SW 1271 (cell line): ENCODE measurements at regions not wholly inside any gene's neighbourhood (a gene's known extent, or its start where the extent isn't known, plus 50 kb on each side); places are given as distances from the start of the nearest gene placed in this dataset.
A peak's percentile ranks its signal among the peaks of the same experiment; 100 is the strongest.

Experiments
- DNase-seq, 2 experiments: peaks; one replicate each; lab custom pipeline; 2025; lab: John Stamatoyannopoulos, UW

DNA sequence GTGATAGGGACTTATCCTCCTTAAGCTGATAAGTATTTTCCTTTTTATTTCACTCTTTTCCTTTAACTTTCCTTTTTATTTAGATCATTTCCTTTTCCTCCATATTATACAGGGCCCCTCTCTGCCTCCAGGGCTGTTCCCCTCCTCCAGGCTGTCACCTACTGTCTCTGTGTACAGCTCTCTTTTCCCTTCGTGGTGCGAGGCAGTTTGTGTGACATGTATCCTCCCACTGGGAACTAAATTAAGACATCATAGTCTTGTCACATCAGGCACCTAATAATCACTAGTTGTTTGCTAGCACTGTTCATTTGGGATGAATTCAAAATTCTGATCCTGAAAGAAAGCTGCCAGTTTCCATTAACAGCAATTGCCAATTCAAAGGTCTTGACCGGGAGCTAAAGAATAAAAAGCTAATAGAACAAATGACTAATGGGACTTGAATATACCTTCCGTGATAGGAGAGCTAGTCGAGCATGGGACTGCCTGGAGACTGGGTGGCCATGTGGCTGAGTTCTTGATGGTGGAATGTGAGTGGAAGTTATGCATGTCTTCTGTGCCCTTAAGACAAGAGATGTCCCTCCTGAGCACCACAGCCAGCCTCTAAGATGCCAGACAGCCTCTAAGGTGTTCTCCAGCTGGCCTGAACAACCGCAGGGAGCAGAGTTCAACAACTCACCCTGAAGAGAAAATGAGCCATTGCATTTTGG lies 77.7 kb upstream of the LRRC55 start:
- no peak for DNase-seq

DNA sequence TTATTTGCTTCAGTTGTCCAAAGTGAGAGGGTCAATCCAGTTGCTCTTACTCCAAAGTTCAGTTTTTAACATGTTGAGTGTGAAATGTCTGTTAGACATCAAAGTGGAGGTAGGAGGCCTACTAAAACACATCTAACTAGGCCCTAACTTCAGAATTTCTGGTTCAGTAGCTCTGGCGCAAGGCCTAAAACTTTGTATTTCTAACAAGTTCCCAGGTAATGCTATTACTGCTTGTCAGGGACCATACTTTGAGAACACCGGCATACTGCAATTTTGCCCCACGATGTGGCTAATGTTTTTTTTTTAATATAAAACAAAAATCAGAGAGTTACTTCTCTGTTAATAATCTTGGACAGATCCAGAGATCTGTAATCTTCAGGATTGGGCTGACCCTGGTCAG lies 72.4 kb upstream of the LRRC55 start:
- no peak for DNase-seq

GRCh38 chr11:57111619-57112018 lies 70.1 kb upstream of the LRRC55 start:
- no peak for DNase-seq

- peak in 1 of 2 experiments; percentile 44 for DNase-seq
These were observed 65.1 kb upstream of the LRRC55 start for GRCh38 chr11:57116654-57117053.

GRCh38 chr11:57120192-57120965 lies 61.4 kb upstream of the LRRC55 start:
- DNase-seq, result no peak

DNA sequence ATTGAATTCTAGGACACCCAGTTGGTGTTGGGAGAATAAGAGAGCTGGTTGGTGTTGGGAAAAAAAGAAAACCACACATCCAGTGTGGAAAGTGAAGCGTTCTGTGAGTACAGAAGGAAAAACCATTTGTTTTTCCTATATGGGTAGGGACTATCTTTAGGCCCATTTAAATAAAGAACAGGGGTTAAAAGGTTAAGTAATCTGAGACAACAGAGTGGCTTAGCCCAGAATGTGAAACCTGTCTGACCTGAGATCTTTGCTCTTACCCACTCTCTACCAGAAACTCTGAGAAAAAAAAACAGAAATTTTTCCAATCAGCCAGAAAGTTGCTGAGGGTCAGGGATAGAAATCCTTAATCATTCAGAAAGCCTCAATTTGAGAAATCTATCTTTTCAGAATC lies 59.8 kb upstream of the LRRC55 start:
- no peak for DNase-seq

DNA sequence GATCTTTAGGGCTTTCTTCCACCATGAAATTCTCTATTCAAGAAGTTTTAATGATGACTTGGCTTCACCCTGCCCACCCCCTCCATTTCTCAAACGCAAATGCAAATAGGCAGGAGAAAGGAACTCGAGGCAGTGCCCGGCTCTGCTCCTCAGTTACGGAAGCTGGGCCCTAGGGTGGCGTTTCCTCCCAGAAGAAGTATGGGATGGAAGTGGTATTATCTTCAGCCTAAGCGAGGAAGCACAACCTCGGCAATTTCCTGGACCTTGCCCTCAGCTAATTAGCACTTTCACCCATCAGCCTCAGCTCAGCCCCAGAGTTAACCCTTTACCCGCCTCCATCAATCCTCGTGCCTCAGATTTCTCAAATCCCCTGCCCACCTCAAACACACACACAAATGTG lies 58.2 kb upstream of the LRRC55 start:
- DNase-seq, result no peak

- DNase-seq, result no peak
These were observed 57.2 kb upstream of the LRRC55 start for GRCh38 chr11:57124505-57124904.

- DNase-seq, result no peak
These were observed 56.8 kb upstream of the LRRC55 start for GRCh38 chr11:57124917-57125316.

DNA sequence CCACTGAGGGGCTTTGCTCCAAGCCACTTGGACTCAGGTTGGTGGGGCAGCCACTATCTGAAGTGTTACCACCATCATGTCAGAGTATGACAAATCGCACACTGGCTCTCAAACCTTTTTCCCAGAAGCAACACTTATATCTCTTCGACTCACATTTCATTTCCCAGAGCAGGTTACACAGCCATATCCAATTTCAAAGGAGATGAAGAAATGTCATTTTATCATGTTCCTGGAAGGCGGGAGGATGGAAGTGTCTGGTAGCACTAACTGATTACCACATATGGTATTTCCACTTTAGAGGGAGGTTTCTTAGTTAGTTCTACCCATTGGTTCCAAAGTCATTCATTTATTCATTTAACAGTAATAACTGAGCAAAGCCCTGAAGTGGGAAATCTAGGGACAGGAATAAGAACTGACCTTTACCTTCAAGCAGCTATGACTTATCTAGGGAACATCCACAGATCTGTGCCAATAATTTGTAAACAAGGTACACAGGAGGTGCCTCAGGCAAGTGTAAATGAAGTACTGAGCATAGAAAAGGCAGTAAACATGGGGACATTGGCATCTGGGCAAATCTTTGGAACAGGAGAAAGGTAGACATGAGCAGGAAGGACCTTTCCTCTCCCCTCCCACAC lies 54.9 kb upstream of the LRRC55 start:
- no peak for DNase-seq

- DNase-seq, result no peak
These were observed 50.5 kb upstream of the LRRC55 start for GRCh38 chr11:57131080-57131790.
